K562 (cell line): ENCODE measurements at regions not wholly inside any gene's neighbourhood (a gene's known extent, or its start where the extent isn't known, plus 50 kb on each side); places are given as distances from the start of the nearest gene placed in this dataset.

ENCODE experiments used
- CHD1 ChIP-seq: fragments of 200-600 bp; sonication (generic); IDR thresholded peaks from one replicate; pipeline ENCODE4 v1.6.1; 2012; ENCODE audit warnings: mild to moderate bottlenecking, moderate library complexity, low read length, inconsistent platforms
- MAZ ChIP-seq, 2 experiments: fragments of 450-650 bp in 1 of 2; sonication (generic) in 1 of 2; formaldehyde crosslinking; IDR thresholded peaks in 1 of 2; conservative IDR thresholded peaks in 1 of 2; 2 replicates each; pipeline versions ENCODE4 v1.4.0 to v1.5.0; 2020; ENCODE audit warnings: mild to moderate bottlenecking in 1 of 2, missing genetic modification reagents in 1 of 2
- MYC ChIP-seq, 2 experiments: fragments of 250-450 bp in 1 of 2; sonication (Bioruptor Pico) in 1 of 2; IDR thresholded peaks; 2 replicates each; pipeline versions ENCODE4 v1.5.1 to v1.6.1; 2012 to 2021; ENCODE audit warnings: low read depth in 2 of 2, borderline replicate concordance in 1 of 2, improper control_type of control experiment in 1 of 2, low read length in 1 of 2, mild to moderate bottlenecking in 1 of 2, moderate library complexity in 1 of 2
- PCBP1 ChIP-seq: fragments of 200-400 bp; formaldehyde crosslinking; IDR thresholded peaks from 2 replicates; pipeline ENCODE4 v1.6.1; 2018; ENCODE audit warnings: mild to moderate bottlenecking, low read depth, low read length; ENCODE audit not compliant: poor library complexity, severe bottlenecking
- PCBP2 ChIP-seq: fragments of 200-400 bp; formaldehyde crosslinking; IDR thresholded peaks from 2 replicates; pipeline ENCODE4 v1.6.1; 2018; ENCODE audit warnings: low read length, low read depth, mild to moderate bottlenecking, moderate library complexity; ENCODE audit not compliant: poor library complexity, severe bottlenecking

- no peak for TF ChIP-seq MYC (IDR thresholded peaks at IDR 0.05; ENCODE audit: low read depth, low read length)
- TF ChIP-seq MYC (CRISPR knock-in tag; IDR thresholded peaks at IDR 0.05; ENCODE audit: borderline replicate concordance, low read depth), result no peak
- TF ChIP-seq CHD1, result no peak
- TF ChIP-seq PCBP2, result no peak
- no peak for TF ChIP-seq PCBP1
- no peak for TF ChIP-seq MAZ (CRISPR knock-in tag; conservative IDR thresholded peaks at IDR 0.05 in 1 of 2, IDR thresholded peaks at IDR 0.05 in 1 of 2)
Observed at GRCh38 chr10:130660266-130660665, 524.1 kb downstream of the GLRX3 start.
